ENCODE measurements at regions not wholly inside any gene's neighbourhood (a gene's known extent, or its start where the extent isn't known, plus 50 kb on each side); places are given as distances from the start of the nearest gene placed in this dataset.

- no peak for TF ChIP-seq CTCF (IDR thresholded peaks at IDR 0.05)
- no peak for TF ChIP-seq POLR2A (IDR thresholded peaks at IDR 0.05)
Measured at GRCh38 chr10:65602182-65602865, 1323.5 kb upstream of the LRRTM3 start.

All from esophagus squamous epithelium (tissue), 4 donors.